A549 (cell line): ENCODE measurements at regions not wholly inside any gene's neighbourhood (a gene's known extent, or its start where the extent isn't known, plus 50 kb on each side); places are given as distances from the start of the nearest gene placed in this dataset.

Experiments used
- HDAC2 ChIP-seq: fragments of 200-600 bp; sonication (generic); IDR thresholded peaks from 2 replicates; pipeline ENCODE4 v1.6.1; 2016
- MAZ ChIP-seq: fragments of 150-350 bp; IDR thresholded peaks from 2 replicates; pipeline ENCODE4 v1.6.1; 2014; ENCODE audit warnings: antibody characterized with exemption, low read depth, low read length, borderline replicate concordance
- POLR2A ChIP-seq: IDR thresholded peaks from 2 replicates; pipeline ENCODE4 v1.6.1; 2012; ENCODE audit warnings: mild to moderate bottlenecking, low read length
- SMC3 ChIP-seq: fragments of >200 bp; sonication (Bioruptor Twin); formaldehyde crosslinking; IDR thresholded peaks from 3 replicates; pipeline ENCODE4 v1.6.1; 2018; ENCODE audit warnings: inconsistent platforms

DNA sequence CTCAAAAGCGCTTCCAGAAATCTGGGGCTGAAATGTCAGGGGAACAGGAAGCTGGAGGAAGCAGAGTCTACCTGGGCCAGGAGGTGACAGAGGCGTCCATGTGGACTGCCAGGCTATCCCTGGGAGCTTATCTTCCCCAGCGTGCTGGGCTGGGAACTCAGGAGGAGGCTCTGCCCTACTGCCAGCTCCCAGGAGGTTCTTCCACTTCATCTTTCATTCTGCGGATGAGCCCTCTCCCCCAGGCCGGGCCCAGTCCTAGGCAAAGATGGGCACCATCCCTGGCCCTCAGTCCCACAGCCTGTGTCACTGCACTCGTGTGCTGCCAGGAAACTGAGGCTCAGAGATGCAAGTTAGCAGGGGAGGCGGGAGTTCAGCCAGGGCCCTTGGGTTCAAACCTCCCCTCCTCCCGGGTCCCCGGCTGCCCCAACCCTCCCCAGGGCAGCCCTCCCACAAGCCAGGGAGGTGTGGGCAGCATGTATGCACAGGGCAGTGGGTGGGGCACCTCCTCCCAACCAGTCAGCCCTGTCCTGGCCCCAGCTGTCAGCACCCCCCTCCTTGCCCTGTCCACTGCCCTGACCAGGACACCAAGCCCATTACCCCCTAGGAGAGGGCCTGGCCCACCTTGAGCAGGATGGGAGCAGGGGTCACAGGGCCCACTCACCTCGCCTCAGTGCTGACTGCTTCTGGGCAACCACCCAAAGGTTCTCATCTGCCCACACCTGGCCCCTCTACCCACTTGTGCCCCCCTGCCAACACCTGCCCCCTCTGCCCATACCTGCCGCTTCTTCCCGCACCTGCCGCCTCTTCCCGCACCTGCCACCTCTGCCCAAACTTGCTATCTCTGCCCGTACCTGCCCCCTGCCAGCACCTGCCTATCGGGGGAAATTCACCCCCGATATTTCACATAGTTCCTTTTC is 226.0 kb downstream of the NPHP4 start:
- no peak for TF ChIP-seq SMC3
- no peak for TF ChIP-seq HDAC2
- TF ChIP-seq MAZ: no peak
- TF ChIP-seq POLR2A: no peak
